ENCODE measurements at regions not wholly inside any gene's neighbourhood (a gene's known extent, or its start where the extent isn't known, plus 50 kb on each side); places are given as distances from the start of the nearest gene placed in this dataset.

DNA sequence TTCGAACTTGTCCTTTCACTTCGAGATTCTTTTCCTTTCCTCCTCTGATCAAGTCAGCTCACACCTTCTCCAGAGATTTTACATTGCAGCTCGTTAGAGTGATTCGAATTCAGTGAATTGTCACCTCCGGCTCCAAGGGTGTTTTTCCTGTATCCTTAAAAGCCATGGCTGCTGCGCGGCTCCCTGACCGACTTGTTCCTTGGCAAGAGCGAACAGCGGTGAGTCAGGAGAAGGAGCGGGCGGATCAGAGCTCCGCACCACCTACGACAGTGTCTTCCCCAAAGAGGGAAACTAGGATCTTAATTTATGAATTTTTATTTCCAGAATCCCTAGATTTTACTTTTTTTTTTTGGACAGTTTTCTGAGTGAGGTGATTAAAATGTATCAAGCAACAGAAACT lies 204.4 kb upstream of the ADGRL2 start:
- Mint-ChIP-seq H3K36me3 (ENCODE audit: insufficient read depth, unreplicated experiment) (no peaks in the 10 kb centered on the region), H3K4me3 (ENCODE audit: low read depth, unreplicated experiment) (no peak overlapping the region), H3K4me1 (ENCODE audit: low read depth, unreplicated experiment) (no peaks in the 10 kb centered on the region), H3K27me3 (ENCODE audit: unreplicated experiment) (no peaks in the 10 kb centered on the region), H3K9me3 (ENCODE audit: low read depth, unreplicated experiment) (peaks cover 3% of the 10 kb centered on the region), H3K27ac (ENCODE audit: unreplicated experiment) (no peak overlapping the region)
- BruUV-seq (replicated peaks) = no TSS peak
- CTCF ChIA-PET = no interaction called here
- TF ChIP-seq, protein P1, sequence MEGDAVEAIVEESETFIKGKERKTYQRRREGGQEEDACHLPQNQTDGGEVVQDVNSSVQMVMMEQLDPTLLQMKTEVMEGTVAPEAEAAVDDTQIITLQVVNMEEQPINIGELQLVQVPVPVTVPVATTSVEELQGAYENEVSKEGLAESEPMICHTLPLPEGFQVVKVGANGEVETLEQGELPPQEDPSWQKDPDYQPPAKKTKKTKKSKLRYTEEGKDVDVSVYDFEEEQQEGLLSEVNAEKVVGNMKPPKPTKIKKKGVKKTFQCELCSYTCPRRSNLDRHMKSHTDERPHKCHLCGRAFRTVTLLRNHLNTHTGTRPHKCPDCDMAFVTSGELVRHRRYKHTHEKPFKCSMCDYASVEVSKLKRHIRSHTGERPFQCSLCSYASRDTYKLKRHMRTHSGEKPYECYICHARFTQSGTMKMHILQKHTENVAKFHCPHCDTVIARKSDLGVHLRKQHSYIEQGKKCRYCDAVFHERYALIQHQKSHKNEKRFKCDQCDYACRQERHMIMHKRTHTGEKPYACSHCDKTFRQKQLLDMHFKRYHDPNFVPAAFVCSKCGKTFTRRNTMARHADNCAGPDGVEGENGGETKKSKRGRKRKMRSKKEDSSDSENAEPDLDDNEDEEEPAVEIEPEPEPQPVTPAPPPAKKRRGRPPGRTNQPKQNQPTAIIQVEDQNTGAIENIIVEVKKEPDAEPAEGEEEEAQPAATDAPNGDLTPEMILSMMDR (IDR thresholded peaks at IDR 0.05; ENCODE audit: unreplicated experiment) = no peak
- intact Hi-C loops (cut with micrococcal nuclease; ENCODE audit: unreplicated experiment) = no loop called here
- no peak for DNase-seq

GRCh38 chr1:81594206-81594605 lies 206.5 kb upstream of the ADGRL2 start:
- TF ChIP-seq, protein P1 (IDR thresholded peaks at IDR 0.05; ENCODE audit: unreplicated experiment) = no peak
- H3K4me1 Mint-ChIP-seq (ENCODE audit: low read depth, unreplicated experiment) = no peaks in the 10 kb centered on the region
- H3K27ac Mint-ChIP-seq (ENCODE audit: unreplicated experiment) = no peak overlapping the region
- no TSS peak for BruUV-seq (replicated peaks)
- H3K27me3 Mint-ChIP-seq (ENCODE audit: unreplicated experiment) = no peaks in the 10 kb centered on the region
- intact Hi-C loops (cut with micrococcal nuclease; ENCODE audit: unreplicated experiment) = no loop called here
- H3K4me3 Mint-ChIP-seq (ENCODE audit: low read depth, unreplicated experiment) = no peak overlapping the region
- peaks cover 6% of the 10 kb centered on the region for H3K9me3 Mint-ChIP-seq (ENCODE audit: low read depth, unreplicated experiment)
- DNase-seq = no peak
- CTCF ChIA-PET = no interaction called here
- H3K36me3 Mint-ChIP-seq (ENCODE audit: insufficient read depth, unreplicated experiment) = no peaks in the 10 kb centered on the region

- Mint-ChIP-seq H3K4me3 (ENCODE audit: low read depth, unreplicated experiment) (no peak overlapping the region), H3K27ac (ENCODE audit: unreplicated experiment) (no peak overlapping the region), H3K27me3 (ENCODE audit: unreplicated experiment) (no peaks in the 10 kb centered on the region), H3K9me3 (ENCODE audit: low read depth, unreplicated experiment) (peaks cover 6% of the 10 kb centered on the region), H3K36me3 (ENCODE audit: insufficient read depth, unreplicated experiment) (no peaks in the 10 kb centered on the region), H3K4me1 (ENCODE audit: low read depth, unreplicated experiment) (no peaks in the 10 kb centered on the region)
- DNase-seq = no peak
- CTCF ChIA-PET = interaction anchor here (1.3 kb wide), 1 partner anchor 193 kb away, joined by 3 read pairs; no protein-coding TSS in a partner anchor
- no TSS peak for BruUV-seq (replicated peaks)
- TF ChIP-seq, protein P1 (IDR thresholded peaks at IDR 0.05; ENCODE audit: unreplicated experiment) = no peak
- intact Hi-C loops (cut with micrococcal nuclease; ENCODE audit: unreplicated experiment) = no loop called here
Measured at GRCh38 chr1:81592233-81592632, 208.5 kb upstream of the ADGRL2 start.

DNA sequence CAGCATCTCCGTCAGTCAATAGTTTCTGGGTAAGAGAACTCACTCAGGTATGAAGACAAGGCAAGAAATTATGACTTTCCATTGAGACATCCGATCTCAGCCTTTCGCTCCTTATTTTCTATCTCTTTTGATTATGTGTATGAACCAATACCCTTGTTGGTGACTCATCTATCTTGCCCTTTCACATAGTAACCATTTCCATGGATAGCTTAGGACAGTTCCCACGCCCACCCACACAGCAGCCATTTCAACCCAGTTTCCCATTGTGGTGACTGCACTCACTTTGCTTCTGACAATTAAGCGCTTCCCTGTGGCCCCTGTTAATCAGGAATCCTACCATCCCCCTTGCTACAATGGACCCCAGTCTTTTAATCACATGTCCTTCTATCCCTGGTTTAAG lies 210.6 kb upstream of the ADGRL2 start:
- Mint-ChIP-seq H3K27me3 (ENCODE audit: unreplicated experiment) (no peaks in the 10 kb centered on the region), H3K36me3 (ENCODE audit: insufficient read depth, unreplicated experiment) (no peaks in the 10 kb centered on the region), H3K4me1 (ENCODE audit: low read depth, unreplicated experiment) (no peaks in the 10 kb centered on the region), H3K4me3 (ENCODE audit: low read depth, unreplicated experiment) (no peak overlapping the region), H3K27ac (ENCODE audit: unreplicated experiment) (no peak overlapping the region), H3K9me3 (ENCODE audit: low read depth, unreplicated experiment) (peaks cover 4% of the 10 kb centered on the region)
- no peak for DNase-seq
- intact Hi-C loops (cut with micrococcal nuclease; ENCODE audit: unreplicated experiment) = no loop called here
- TF ChIP-seq, protein P1 (IDR thresholded peaks at IDR 0.05; ENCODE audit: unreplicated experiment) = no peak
- CTCF ChIA-PET = no interaction called here
- BruUV-seq (replicated peaks) = no TSS peak
